IPS DF 19.7 (cell line): ENCODE measurements at regions not wholly inside any gene's neighbourhood (a gene's known extent, or its start where the extent isn't known, plus 50 kb on each side); places are given as distances from the start of the nearest gene placed in this dataset.

Experiments used
- DNase-seq: peaks from one replicate; pipeline ENCODE4 v3.0.0-alpha.2; 2013; ENCODE audit warnings: low read depth, low spot score

- no peak for DNase-seq
Observed at GRCh38 chr19:31976775-31977536, 368.5 kb upstream of the ZNF507 start.

GRCh38 chr19:31979362-31979761 lies 366.0 kb upstream of the ZNF507 start:
- DNase-seq = no peak

- DNase-seq = no peak
Observed at GRCh38 chr19:31979949-31980670, 365.3 kb upstream of the ZNF507 start.

GRCh38 chr19:31980796-31981195 lies 364.6 kb upstream of the ZNF507 start:
- no peak for DNase-seq

GRCh38 chr19:31981545-31981944 lies 363.9 kb upstream of the ZNF507 start:
- DNase-seq = no peak

GRCh38 chr19:31983647-31984046 lies 361.8 kb upstream of the ZNF507 start:
- no peak for DNase-seq

- DNase-seq = no peak
Observed at GRCh38 chr19:31985001-31985605, 360.3 kb upstream of the ZNF507 start.

GRCh38 chr19:31986951-31987350 lies 358.5 kb upstream of the ZNF507 start:
- DNase-seq = no peak

GRCh38 chr19:31988256-31988655 lies 357.2 kb upstream of the ZNF507 start:
- DNase-seq = no peak

GRCh38 chr19:31991984-31992655 lies 353.3 kb upstream of the ZNF507 start:
- DNase-seq = no peak

- DNase-seq = no peak
Observed at GRCh38 chr19:31992750-31993149, 352.7 kb upstream of the ZNF507 start.

GRCh38 chr19:31995546-31995945 lies 349.9 kb upstream of the ZNF507 start:
- DNase-seq = no peak

- DNase-seq = no peak
Observed at GRCh38 chr19:32010071-32010470, 335.3 kb upstream of the ZNF507 start.

- no peak for DNase-seq
Observed at GRCh38 chr19:32012206-32012605, 333.2 kb upstream of the ZNF507 start.

GRCh38 chr19:32012886-32013631 lies 332.4 kb upstream of the ZNF507 start:
- no peak for DNase-seq

GRCh38 chr19:32017176-32017953 lies 328.0 kb upstream of the ZNF507 start:
- DNase-seq = no peak

GRCh38 chr19:32018014-32018413 lies 327.4 kb upstream of the ZNF507 start:
- no peak for DNase-seq

GRCh38 chr19:32020538-32020937 lies 324.9 kb upstream of the ZNF507 start:
- no peak for DNase-seq

GRCh38 chr19:32022044-32022640 lies 323.3 kb upstream of the ZNF507 start:
- DNase-seq = no peak
